ENCODE measurements at regions not wholly inside any gene's neighbourhood (a gene's known extent, or its start where the extent isn't known, plus 50 kb on each side); places are given as distances from the start of the nearest gene placed in this dataset.

DNA sequence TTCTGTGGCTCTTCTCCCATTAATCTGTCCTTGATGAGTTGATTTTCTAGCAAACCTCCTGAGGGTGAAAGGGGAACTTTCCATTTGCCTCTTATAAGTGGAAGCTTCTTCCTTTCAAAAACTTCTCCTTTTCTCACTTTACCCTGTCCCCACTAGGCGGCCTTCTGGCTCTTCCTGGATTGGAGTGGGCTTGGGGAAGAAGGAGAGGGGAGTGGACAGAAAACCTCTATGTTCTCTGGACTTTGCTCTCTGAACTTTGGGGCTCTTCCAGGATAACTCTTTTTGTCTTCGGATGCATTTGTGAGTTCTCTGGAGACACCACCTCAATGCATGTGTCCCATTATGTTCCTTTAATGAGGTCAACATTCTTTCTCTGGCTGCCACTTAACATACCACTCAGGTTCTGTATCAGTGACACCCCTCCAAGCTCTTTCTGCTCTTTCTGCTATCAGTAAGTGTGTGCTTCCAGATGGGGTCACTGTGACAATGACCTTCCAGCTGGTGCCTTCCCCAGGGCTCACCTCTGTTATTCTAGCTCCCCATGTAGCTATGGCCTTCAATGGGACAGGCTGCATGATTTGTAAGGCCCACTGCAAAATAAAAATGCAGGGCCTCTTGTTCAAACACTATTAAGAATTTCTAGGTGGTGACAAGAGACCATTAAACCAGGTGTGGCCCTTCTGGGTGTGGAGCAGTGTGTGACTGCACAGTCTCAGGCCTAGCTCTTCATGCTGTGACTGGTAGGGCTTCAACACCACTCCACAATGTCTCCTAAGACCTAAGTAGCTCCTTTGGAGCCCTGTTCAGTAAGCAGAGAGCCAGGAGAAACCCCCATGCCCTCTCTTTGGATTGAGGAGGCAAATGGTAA is 389.2 kb downstream of the EFNB2 start:
- Mint-ChIP-seq H3K9me3 (peaks cover 0 to 2% (median 0%) of the 10 kb centered on the region in 7 donors), H3K36me3 (no peaks in the 10 kb centered on the region), H3K4me1 (no peaks in the 10 kb centered on the region), H3K4me3 (no peak overlapping the region), H3K27me3 (no peaks in the 10 kb centered on the region), H3K27ac (no peak overlapping the region)
- H3K27me3 ChIP-seq (ENCODE audit: control insufficient read depth, insufficient read depth, low read length): no peaks in the 10 kb centered on the region
- H3K27ac ChIP-seq (ENCODE audit: insufficient read depth, low read length, poor library complexity, severe bottlenecking): no peak overlapping the region
- no peak overlapping the region for H3K4me3 ChIP-seq (ENCODE audit: low read depth, low read length)
- H3K4me1 ChIP-seq (ENCODE audit: control insufficient read depth, insufficient read depth, low read length, poor library complexity, severe bottlenecking): no peaks in the 10 kb centered on the region
- H3K9me3 ChIP-seq (ENCODE audit: control insufficient read depth in 2 of 2, low read length in 2 of 2): no peaks in the 10 kb centered on the region
- DNase-seq (no peak), ATAC-seq (ENCODE audit: low read depth in 2 of 2) (no peak)
- no peaks in the 10 kb centered on the region for H3K36me3 ChIP-seq (ENCODE audit: control insufficient read depth, insufficient read depth, low read length)

DNA sequence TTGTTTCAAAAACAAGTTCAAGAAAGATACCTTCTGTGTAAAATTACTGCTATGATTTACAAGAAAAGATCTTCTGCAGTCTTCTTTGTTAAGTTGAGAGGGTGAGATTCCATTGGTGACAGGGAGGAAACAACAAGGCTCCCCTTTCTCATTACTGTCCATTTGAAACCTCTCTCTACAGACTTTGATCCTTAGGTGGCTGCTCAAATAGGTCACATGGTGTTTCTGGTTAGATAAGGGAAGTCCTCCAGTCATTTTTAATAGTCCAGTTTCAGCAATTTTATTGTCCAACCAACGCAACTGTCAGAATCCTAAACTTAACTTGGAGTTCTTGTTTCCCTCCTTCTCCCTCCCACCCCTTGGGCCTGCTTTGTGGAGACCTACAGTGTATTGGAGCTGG is 390.4 kb downstream of the EFNB2 start:
- DNase-seq: no peak

DNA sequence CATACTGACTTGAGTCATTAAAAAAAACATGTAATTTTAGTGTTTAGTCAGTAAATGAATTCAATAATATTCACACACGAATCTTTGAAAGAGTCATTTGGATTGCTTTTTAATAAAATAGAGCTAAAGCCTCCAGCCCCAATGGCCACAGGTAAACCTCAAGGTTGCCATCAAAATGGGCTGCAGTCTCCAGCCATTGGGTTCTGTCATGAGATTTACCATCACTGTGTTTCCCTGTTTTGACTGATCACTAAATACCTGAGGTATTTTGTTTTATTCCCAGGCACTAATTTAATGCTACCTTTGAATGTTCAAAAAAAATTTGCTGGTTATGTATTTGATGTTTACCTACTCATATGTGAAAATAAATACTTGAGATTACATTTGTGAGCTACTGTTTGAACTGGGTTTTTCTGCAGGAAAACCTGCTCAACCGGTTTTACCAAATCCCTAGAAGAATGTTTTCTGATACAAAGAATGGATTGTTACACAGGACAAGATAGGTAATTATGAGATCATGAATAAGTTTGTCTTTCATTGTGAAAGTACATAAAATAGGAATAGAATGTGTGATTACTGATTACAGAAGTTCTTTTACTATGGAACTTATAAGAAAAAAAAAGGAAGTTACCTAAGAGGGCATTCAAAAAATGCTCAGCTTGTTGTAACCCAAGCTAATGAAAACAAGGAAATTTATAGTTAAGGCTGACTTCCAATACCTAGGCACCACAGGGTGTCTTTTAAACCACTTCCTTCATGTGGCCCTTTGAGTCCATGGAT is 391.3 kb downstream of the EFNB2 start:
- Histone ChIP-seq H3K36me3 (ENCODE audit: control insufficient read depth, insufficient read depth, low read length) (no peaks in the 10 kb centered on the region), H3K27me3 (ENCODE audit: control insufficient read depth, insufficient read depth, low read length) (no peaks in the 10 kb centered on the region), H3K4me3 (ENCODE audit: low read depth, low read length) (no peak overlapping the region), H3K9me3 (ENCODE audit: control insufficient read depth in 2 of 2, low read length in 2 of 2) (no peaks in the 10 kb centered on the region), H3K27ac (ENCODE audit: insufficient read depth, low read length, poor library complexity, severe bottlenecking) (no peak overlapping the region), H3K4me1 (ENCODE audit: control insufficient read depth, insufficient read depth, low read length, poor library complexity, severe bottlenecking) (no peaks in the 10 kb centered on the region)
- DNase-seq (no peak), ATAC-seq (ENCODE audit: low read depth in 2 of 2) (no peak)
- H3K4me1 Mint-ChIP-seq: no peaks in the 10 kb centered on the region
- no peaks in the 10 kb centered on the region for H3K36me3 Mint-ChIP-seq
- no peak overlapping the region for H3K27ac Mint-ChIP-seq
- H3K27me3 Mint-ChIP-seq: no peaks in the 10 kb centered on the region
- no peak overlapping the region for H3K4me3 Mint-ChIP-seq
- H3K9me3 Mint-ChIP-seq: peaks cover 0 to 2% (median 0%) of the 10 kb centered on the region in 7 donors

More for the DNA sequence above, 390.4 kb downstream of the EFNB2 start:
- H3K4me3 ChIP-seq (ENCODE audit: low read depth, low read length): no peak overlapping the region
- no peaks in the 10 kb centered on the region for H3K36me3 ChIP-seq (ENCODE audit: control insufficient read depth, insufficient read depth, low read length)
- Mint-ChIP-seq H3K27ac (no peak overlapping the region), H3K4me1 (no peaks in the 10 kb centered on the region), H3K27me3 (no peaks in the 10 kb centered on the region), H3K4me3 (no peak overlapping the region), H3K9me3 (peaks cover 0 to 2% (median 0%) of the 10 kb centered on the region in 7 donors), H3K36me3 (no peaks in the 10 kb centered on the region)
- no peaks in the 10 kb centered on the region for H3K9me3 ChIP-seq (ENCODE audit: control insufficient read depth in 2 of 2, low read length in 2 of 2)
- H3K27ac ChIP-seq (ENCODE audit: insufficient read depth, low read length, poor library complexity, severe bottlenecking): no peak overlapping the region
- ATAC-seq (ENCODE audit: low read depth in 2 of 2): no peak
- H3K27me3 ChIP-seq (ENCODE audit: control insufficient read depth, insufficient read depth, low read length): no peaks in the 10 kb centered on the region
- H3K4me1 ChIP-seq (ENCODE audit: control insufficient read depth, insufficient read depth, low read length, poor library complexity, severe bottlenecking): no peaks in the 10 kb centered on the region

DNA sequence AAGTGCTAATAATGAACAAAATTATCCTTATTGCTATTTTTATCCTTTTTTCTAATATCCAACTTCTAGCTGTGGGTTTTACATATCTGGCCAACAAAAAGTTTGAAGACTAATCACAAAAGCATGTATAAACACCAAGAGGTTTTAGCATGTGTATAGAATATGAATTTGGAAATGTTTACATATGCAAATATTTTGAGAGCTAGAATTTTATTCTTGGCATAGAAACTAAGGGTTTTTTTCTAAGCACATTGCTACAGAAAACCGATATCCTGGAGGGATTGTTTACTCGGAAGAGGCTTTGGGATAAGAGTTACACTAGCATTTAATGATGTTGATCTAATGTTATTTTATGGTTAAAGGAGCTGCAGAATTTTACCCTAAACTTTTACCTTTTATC is 392.1 kb downstream of the EFNB2 start:
- H3K4me1 Mint-ChIP-seq: no peaks in the 10 kb centered on the region
- H3K36me3 ChIP-seq (ENCODE audit: control insufficient read depth, insufficient read depth, low read length): no peaks in the 10 kb centered on the region
- no peak overlapping the region for H3K4me3 ChIP-seq (ENCODE audit: low read depth, low read length)
- no peak overlapping the region for H3K27ac Mint-ChIP-seq
- no peaks in the 10 kb centered on the region for H3K27me3 ChIP-seq (ENCODE audit: control insufficient read depth, insufficient read depth, low read length)
- no peak for ATAC-seq (ENCODE audit: low read depth in 2 of 2)
- no peak overlapping the region for H3K4me3 Mint-ChIP-seq
- no peak for DNase-seq
- H3K9me3 ChIP-seq (ENCODE audit: control insufficient read depth in 2 of 2, low read length in 2 of 2): no peaks in the 10 kb centered on the region
- no peaks in the 10 kb centered on the region for H3K9me3 Mint-ChIP-seq
- H3K27me3 Mint-ChIP-seq: no peaks in the 10 kb centered on the region
- H3K36me3 Mint-ChIP-seq: no peaks in the 10 kb centered on the region
- no peak overlapping the region for H3K27ac ChIP-seq (ENCODE audit: insufficient read depth, low read length, poor library complexity, severe bottlenecking)
- no peaks in the 10 kb centered on the region for H3K4me1 ChIP-seq (ENCODE audit: control insufficient read depth, insufficient read depth, low read length, poor library complexity, severe bottlenecking)

- Mint-ChIP-seq H3K27ac (no peak overlapping the region), H3K27me3 (no peaks in the 10 kb centered on the region), H3K4me3 (no peak overlapping the region), H3K36me3 (no peaks in the 10 kb centered on the region), H3K4me1 (no peaks in the 10 kb centered on the region), H3K9me3 (peaks cover 0 to 2% (median 0%) of the 10 kb centered on the region in 7 donors)
- Histone ChIP-seq H3K9me3 (ENCODE audit: control insufficient read depth in 2 of 2, low read length in 2 of 2) (no peaks in the 10 kb centered on the region), H3K27me3 (ENCODE audit: control insufficient read depth, insufficient read depth, low read length) (no peaks in the 10 kb centered on the region), H3K27ac (ENCODE audit: insufficient read depth, low read length, poor library complexity, severe bottlenecking) (no peak overlapping the region), H3K36me3 (ENCODE audit: control insufficient read depth, insufficient read depth, low read length) (no peaks in the 10 kb centered on the region), H3K4me1 (ENCODE audit: control insufficient read depth, insufficient read depth, low read length, poor library complexity, severe bottlenecking) (no peaks in the 10 kb centered on the region), H3K4me3 (ENCODE audit: low read depth, low read length) (no peak overlapping the region)
- DNase-seq (no peak), ATAC-seq (ENCODE audit: low read depth in 2 of 2) (no peak)
Observed at GRCh38 chr13:106140476-106140875, 395.0 kb downstream of the EFNB2 start.

GRCh38 chr13:106139942-106140341 is 395.5 kb downstream of the EFNB2 start:
- H3K4me3 Mint-ChIP-seq: no peak overlapping the region
- ATAC-seq (ENCODE audit: low read depth in 2 of 2) (no peak), DNase-seq (no peak)
- Histone ChIP-seq H3K36me3 (ENCODE audit: control insufficient read depth, insufficient read depth, low read length) (no peaks in the 10 kb centered on the region), H3K4me1 (ENCODE audit: control insufficient read depth, insufficient read depth, low read length, poor library complexity, severe bottlenecking) (no peaks in the 10 kb centered on the region), H3K4me3 (ENCODE audit: low read depth, low read length) (no peak overlapping the region), H3K27me3 (ENCODE audit: control insufficient read depth, insufficient read depth, low read length) (no peaks in the 10 kb centered on the region), H3K9me3 (ENCODE audit: control insufficient read depth in 2 of 2, low read length in 2 of 2) (no peaks in the 10 kb centered on the region), H3K27ac (ENCODE audit: insufficient read depth, low read length, poor library complexity, severe bottlenecking) (no peak overlapping the region)
- no peaks in the 10 kb centered on the region for H3K4me1 Mint-ChIP-seq
- peaks cover 0 to 3% (median 0%) of the 10 kb centered on the region in 7 donors for H3K9me3 Mint-ChIP-seq
- no peaks in the 10 kb centered on the region for H3K36me3 Mint-ChIP-seq
- H3K27me3 Mint-ChIP-seq: peaks cover 5% of the 10 kb centered on the region
- H3K27ac Mint-ChIP-seq: no peak overlapping the region

DNA sequence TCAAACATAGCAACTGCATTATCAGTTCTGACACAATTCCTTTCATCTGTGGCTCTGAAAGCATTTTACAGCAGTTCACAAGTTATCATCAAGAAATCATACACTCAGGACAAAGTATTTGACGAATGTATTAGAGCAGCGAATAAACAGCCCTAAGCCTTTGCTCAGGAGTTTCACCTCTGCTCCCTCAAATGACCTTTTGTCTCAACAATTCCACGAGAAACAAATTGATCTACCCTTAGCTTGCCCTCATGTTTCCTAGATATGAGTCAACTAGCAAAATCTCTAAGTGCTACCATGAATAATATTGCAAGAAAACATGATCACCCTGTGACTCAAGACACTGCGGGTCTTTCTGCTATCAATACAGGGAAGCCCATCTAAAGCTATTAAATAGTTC is 396.1 kb downstream of the EFNB2 start:
- DNase-seq: no peak
- Mint-ChIP-seq H3K4me1 (no peaks in the 10 kb centered on the region), H3K4me3 (no peak overlapping the region), H3K9me3 (peaks cover 0 to 3% (median 0%) of the 10 kb centered on the region in 7 donors), H3K27ac (no peak overlapping the region), H3K36me3 (no peaks in the 10 kb centered on the region), H3K27me3 (peaks cover 5% of the 10 kb centered on the region)
- H3K4me1 ChIP-seq (ENCODE audit: control insufficient read depth, insufficient read depth, low read length, poor library complexity, severe bottlenecking): no peaks in the 10 kb centered on the region
- no peak overlapping the region for H3K27ac ChIP-seq (ENCODE audit: insufficient read depth, low read length, poor library complexity, severe bottlenecking)
- no peaks in the 10 kb centered on the region for H3K27me3 ChIP-seq (ENCODE audit: control insufficient read depth, insufficient read depth, low read length)
- no peaks in the 10 kb centered on the region for H3K9me3 ChIP-seq (ENCODE audit: control insufficient read depth in 2 of 2, low read length in 2 of 2)
- H3K4me3 ChIP-seq (ENCODE audit: low read depth, low read length): no peak overlapping the region
- ATAC-seq (ENCODE audit: low read depth in 2 of 2): no peak
- H3K36me3 ChIP-seq (ENCODE audit: control insufficient read depth, insufficient read depth, low read length): no peaks in the 10 kb centered on the region

All from CD4-positive, CD25-positive, alpha-beta regulatory T cell (primary cell).